ENCODE measurements at regions not wholly inside any gene's neighbourhood (a gene's known extent, or its start where the extent isn't known, plus 50 kb on each side); places are given as distances from the start of the nearest gene placed in this dataset.

DNA sequence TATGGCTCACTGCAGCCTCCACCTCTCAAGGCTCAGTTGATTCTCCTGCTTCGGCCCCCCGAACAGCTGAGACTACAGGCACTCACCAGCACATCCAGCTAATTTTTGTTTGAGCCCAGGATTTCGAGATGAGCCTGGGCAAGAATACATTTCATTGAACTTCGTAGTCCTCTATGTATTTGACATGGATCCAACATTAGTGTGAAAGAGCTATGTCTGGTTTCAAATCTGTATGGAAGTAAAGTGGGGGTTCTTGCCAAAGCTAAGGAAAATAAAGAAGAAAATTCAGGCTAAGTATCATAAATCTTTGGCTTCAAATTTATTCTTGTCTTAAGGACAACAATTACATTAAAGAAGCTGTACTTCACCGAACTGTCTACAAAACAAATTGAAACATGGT is 1291.7 kb upstream of the CRIM1 start:
- no peak for TF ChIP-seq Cebpa-rat (IDR thresholded peaks at IDR 0.05)
- Histone ChIP-seq H3K27ac (no peak overlapping the region), H3K9me3 (0 out of 2 replicates have a peak, but pooled peaks cover 3% of the 10 kb centered on the region), H3K4me2 (no peak overlapping the region), H3K9ac (no peak overlapping the region), H3K27me3 (no peaks in the 10 kb centered on the region), H3K4me3 (no peak overlapping the region), H3K36me3 (no peaks in the 10 kb centered on the region), H4K20me1 (no peaks in the 10 kb centered on the region), H3K4me1 (no peaks in the 10 kb centered on the region)

DNA sequence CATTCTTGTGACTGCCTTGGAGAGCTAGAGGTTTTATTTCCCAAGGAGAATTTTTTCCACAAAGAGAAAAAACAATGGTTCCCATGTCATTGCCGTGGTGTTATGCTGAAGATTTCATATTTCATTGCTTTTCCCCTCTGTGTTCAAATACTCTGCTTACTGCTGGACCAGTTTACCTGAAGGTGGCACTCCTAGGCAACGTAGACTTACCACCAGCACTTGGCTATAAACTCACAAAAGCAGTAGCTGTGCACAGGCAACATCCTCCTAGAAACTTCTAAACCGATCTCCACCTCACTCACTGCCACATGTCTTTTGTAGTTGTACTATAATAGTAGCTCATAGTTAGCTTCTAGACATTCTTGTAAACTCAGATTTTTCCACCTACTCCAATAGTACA is 1319.7 kb upstream of the CRIM1 start:
- no peak overlapping the region for H3K27ac ChIP-seq
- H3K4me1 ChIP-seq: no peaks in the 10 kb centered on the region
- TF ChIP-seq Cebpa-rat (IDR thresholded peaks at IDR 0.05): no peak
- H3K27me3 ChIP-seq: no peaks in the 10 kb centered on the region
- no peaks in the 10 kb centered on the region for H3K36me3 ChIP-seq
- H3K4me3 ChIP-seq: no peak overlapping the region
- peaks cover 13% of the 10 kb centered on the region for H3K9me3 ChIP-seq
- no peak overlapping the region for H3K4me2 ChIP-seq
- H4K20me1 ChIP-seq: no peaks in the 10 kb centered on the region
- H3K9ac ChIP-seq: no peak overlapping the region

DNA sequence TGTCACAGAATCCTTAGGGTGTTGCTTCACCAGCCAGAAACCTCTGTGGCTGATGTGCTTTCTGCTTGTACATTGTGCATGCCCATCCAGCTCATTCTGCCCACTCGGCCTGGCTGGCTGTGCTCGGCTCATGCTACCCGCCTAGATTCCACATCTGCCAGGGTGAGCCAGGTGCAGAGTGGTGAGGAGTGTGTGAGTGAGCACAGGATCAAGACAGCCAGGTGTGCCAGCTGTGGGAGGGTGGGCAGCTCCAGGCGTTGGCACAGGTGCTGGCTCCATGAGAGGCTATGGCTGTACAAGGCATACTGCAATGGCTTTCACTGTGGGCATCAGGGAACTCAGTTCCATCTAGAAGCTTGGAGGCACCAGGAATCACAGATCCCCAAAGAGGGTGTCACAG is 1321.8 kb upstream of the CRIM1 start:
- no peak overlapping the region for H3K4me3 ChIP-seq
- TF ChIP-seq Cebpa-rat (IDR thresholded peaks at IDR 0.05): no peak

DNA sequence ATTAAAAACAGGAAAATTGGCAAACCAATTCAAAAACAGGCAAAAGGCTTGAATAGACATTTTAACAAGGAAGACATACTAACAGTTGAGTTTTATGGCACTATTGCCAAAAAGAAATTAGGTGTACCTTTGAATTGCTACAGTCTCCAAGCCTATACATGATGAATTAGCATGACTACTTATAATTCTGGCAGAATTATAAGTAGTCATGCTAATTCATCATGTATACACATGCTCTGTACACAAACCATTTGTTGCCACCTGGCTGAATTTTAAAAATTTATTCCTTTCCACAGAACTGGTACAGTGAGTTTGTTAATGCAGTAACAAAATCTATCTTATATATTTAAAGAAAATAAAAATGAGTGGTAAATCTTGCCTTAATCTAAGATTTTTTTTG is 1332.0 kb upstream of the CRIM1 start:
- Histone ChIP-seq H3K27ac (no peak overlapping the region), H3K9ac (no peak overlapping the region), H3K4me3 (no peak overlapping the region), H3K27me3 (no peaks in the 10 kb centered on the region), H3K9me3 (no peaks in the 10 kb centered on the region), H3K36me3 (no peaks in the 10 kb centered on the region), H3K4me2 (no peak overlapping the region), H4K20me1 (no peaks in the 10 kb centered on the region), H3K4me1 (no peaks in the 10 kb centered on the region)
- TF ChIP-seq Cebpa-rat (IDR thresholded peaks at IDR 0.05): no peak

More for the DNA sequence above, 1321.8 kb upstream of the CRIM1 start:
- Histone ChIP-seq H3K27me3 (no peaks in the 10 kb centered on the region), H3K27ac (no peak overlapping the region), H3K4me1 (no peaks in the 10 kb centered on the region), H3K4me2 (no peak overlapping the region), H3K36me3 (no peaks in the 10 kb centered on the region), H3K9me3 (peaks cover 8% of the 10 kb centered on the region; the same call in 1 of the 2 replicates), H3K9ac (no peak overlapping the region), H4K20me1 (no peaks in the 10 kb centered on the region)

DNA sequence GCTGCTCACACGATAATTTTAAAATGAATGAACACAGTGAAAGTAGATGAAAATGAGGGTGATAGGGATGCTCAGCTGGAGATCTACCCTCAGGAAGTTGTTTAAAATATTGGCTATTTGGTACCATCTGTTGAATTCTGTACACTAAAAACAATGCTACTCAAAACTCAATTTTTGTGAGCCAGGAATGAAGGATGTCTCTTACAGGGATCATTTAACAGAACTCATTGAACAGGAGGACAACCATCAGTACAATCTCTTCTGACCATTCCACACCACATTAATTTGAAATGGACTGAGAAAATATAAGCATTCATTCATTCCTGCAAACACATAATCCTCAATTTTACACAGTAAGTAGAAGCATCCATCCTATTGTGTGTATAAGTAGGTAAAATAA is 1355.1 kb upstream of the CRIM1 start:
- Histone ChIP-seq H3K27me3 (no peaks in the 10 kb centered on the region), H3K4me2 (no peak overlapping the region), H3K36me3 (no peaks in the 10 kb centered on the region), H3K4me3 (no peak overlapping the region), H3K9me3 (no peaks in the 10 kb centered on the region), H3K4me1 (no peaks in the 10 kb centered on the region), H4K20me1 (no peaks in the 10 kb centered on the region), H3K27ac (no peak overlapping the region), H3K9ac (no peak overlapping the region)
- no peak for TF ChIP-seq Cebpa-rat (IDR thresholded peaks at IDR 0.05)

DNA sequence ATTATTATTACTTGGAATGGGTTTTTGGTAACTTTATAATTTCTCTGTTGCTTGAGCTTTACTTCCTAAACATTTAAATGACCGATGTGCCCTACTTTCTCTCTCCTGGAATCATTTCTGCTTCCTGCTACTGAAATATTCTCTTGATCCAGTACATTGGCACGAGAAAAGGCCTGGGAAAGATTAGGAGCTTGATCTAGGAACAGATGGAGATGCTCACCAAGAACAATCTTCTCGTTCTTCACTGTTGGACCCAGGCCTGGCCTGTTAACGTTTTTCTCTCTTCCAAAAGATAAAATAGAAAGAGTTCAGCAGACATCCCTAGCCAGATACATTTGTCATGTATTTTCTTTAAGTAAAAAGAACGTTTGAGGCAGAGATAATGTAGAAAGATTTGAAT is 1356.8 kb upstream of the CRIM1 start:
- H3K9ac ChIP-seq: no peak overlapping the region
- H3K4me1 ChIP-seq: no peaks in the 10 kb centered on the region
- no peak overlapping the region for H3K4me2 ChIP-seq
- TF ChIP-seq Cebpa-rat (IDR thresholded peaks at IDR 0.05): no peak
- H3K9me3 ChIP-seq: no peaks in the 10 kb centered on the region
- H3K36me3 ChIP-seq: no peaks in the 10 kb centered on the region
- H3K4me3 ChIP-seq: no peak overlapping the region
- H4K20me1 ChIP-seq: no peaks in the 10 kb centered on the region
- no peaks in the 10 kb centered on the region for H3K27me3 ChIP-seq
- H3K27ac ChIP-seq: no peak overlapping the region

DNA sequence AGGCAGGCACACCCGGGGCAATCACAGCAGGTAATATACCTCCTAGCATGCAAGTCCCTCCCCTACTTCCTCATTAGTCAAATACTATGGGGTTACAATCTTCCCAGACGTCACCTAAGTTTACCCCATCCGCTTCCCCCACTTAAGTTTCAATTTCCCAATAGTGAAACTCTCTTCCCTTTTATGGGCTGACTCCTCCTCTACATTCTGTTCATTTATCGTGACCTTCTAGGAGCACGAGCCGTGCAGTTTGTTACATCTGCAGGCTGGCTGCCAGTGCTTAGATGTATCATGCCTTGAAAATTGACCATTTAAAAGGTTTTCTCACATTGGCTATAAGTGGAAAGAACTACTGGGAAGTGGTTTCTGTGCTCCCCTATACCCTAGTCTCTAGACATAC is 1357.8 kb upstream of the CRIM1 start:
- Histone ChIP-seq H3K27me3 (no peaks in the 10 kb centered on the region), H3K9me3 (no peaks in the 10 kb centered on the region), H3K27ac (no peak overlapping the region), H3K4me1 (no peaks in the 10 kb centered on the region), H3K9ac (no peak overlapping the region), H3K36me3 (no peaks in the 10 kb centered on the region), H3K4me3 (no peak overlapping the region), H3K4me2 (no peak overlapping the region), H4K20me1 (no peaks in the 10 kb centered on the region)
- TF ChIP-seq Cebpa-rat (IDR thresholded peaks at IDR 0.05): no peak

DNA sequence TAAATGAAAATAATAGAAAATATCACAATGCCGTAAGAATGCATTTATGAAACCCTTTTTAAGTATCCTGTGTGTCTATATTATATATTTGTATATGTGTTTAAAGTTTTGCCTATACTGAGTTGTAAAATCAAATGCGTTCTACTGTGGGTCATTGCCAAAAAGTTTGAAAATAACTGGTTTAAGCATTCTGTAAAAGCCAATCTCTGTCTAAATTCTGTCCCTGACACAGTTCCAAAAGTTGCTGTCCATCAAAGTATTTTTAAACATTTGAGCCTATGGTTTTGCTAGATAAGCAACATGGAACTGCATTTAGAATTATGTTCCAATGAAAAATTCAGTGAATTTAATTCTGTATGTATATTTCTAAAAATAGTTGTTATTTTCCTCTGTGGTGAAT is 1360.4 kb upstream of the CRIM1 start:
- no peak overlapping the region for H3K9ac ChIP-seq
- no peak for TF ChIP-seq Cebpa-rat (IDR thresholded peaks at IDR 0.05)
- no peak overlapping the region for H3K4me2 ChIP-seq
- no peak overlapping the region for H3K4me3 ChIP-seq
- H3K27me3 ChIP-seq: no peaks in the 10 kb centered on the region
- H3K4me1 ChIP-seq: no peaks in the 10 kb centered on the region
- peaks cover 9% of the 10 kb centered on the region for H3K9me3 ChIP-seq
- no peaks in the 10 kb centered on the region for H3K36me3 ChIP-seq
- no peak overlapping the region for H3K27ac ChIP-seq
- no peaks in the 10 kb centered on the region for H4K20me1 ChIP-seq

DNA sequence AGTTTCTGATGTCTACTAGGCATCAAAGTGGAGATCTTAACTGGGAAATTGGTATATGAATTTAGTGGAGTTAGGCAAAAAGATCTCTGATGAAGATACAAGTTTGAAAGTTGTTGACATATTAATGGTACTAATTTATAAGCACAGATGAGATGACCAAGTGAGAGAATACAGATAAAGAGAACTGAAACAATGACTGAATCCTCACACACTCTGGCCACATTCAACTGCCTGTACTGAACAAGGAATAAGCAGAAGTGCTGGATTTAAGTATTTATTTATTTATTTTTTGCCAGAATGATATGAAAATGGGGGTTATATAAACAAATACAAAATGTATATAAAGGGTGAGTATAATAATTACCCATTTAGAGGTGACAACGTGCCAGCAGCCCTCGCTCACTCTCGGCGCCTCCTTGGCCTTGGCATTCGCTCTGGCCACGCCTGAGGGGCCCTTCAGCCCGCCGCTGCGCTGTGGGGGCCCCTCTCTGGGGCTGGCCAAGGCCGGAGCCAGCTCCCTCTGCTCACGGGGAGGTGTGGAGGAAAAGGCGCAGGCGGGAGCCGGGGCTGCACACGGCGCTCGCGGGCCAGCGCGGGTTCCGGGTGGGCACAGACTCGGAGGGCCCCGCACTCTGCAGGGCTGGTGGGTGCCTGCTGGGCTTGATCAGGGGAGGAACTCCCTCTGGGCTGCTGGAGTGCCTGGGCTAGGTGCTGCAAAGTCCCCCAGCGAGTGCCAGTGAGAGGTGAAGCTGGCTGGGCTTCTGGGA is 1363.9 kb upstream of the CRIM1 start:
- Histone ChIP-seq H3K4me1 (no peaks in the 10 kb centered on the region), H3K9ac (no peak overlapping the region), H3K9me3 (peaks cover 9% of the 10 kb centered on the region), H3K27me3 (no peaks in the 10 kb centered on the region), H3K36me3 (no peaks in the 10 kb centered on the region), H4K20me1 (no peaks in the 10 kb centered on the region), H3K4me2 (no peak overlapping the region), H3K4me3 (no peak overlapping the region), H3K27ac (no peak overlapping the region)
- no peak for TF ChIP-seq Cebpa-rat (IDR thresholded peaks at IDR 0.05)

DNA sequence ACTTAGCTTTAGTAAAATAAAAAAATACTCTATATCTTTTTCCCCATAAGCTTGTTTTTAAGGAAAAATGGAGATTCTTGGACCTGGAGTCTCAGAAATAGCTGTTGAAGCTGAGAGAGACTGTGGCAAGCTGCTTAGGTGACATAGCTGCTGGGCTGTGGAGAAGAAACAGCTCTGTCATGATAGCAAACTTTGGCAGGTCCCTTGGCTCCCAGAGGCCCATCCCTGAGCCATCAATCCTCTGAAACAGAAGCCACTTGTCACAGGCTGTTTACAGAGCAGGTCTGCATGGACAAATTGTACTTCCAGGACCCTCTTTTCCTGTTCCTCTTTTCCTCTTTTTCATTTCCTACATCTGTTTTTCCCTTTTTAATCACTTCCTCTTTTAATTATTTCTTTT is 1370.1 kb upstream of the CRIM1 start:
- no peak for TF ChIP-seq Cebpa-rat (IDR thresholded peaks at IDR 0.05)
- Histone ChIP-seq H3K27ac (no peak overlapping the region), H3K4me1 (no peaks in the 10 kb centered on the region), H3K9ac (no peak overlapping the region), H4K20me1 (no peaks in the 10 kb centered on the region), H3K4me3 (no peak overlapping the region), H3K4me2 (no peak overlapping the region), H3K9me3 (no peaks in the 10 kb centered on the region), H3K36me3 (no peaks in the 10 kb centered on the region), H3K27me3 (no peaks in the 10 kb centered on the region)

DNA sequence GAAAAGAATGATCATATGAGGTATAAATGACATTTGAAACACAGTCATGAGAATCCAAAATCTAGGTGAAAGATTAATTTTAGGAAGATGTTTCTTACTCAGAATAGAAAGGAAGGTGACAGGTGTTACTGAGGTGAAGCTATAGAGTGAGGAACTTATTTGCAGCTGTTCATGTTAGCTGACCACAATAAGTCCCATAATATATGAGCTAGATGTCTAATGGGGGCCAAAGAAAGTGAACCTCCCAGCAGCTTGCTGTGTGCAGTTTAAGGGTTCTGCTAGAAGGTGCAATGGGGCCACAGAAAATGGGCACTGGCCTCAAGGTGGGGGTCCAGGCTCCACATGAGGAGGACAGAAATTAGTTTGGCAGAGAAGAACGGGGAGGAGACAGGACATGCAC is 1374.9 kb upstream of the CRIM1 start:
- Histone ChIP-seq H3K4me1 (no peaks in the 10 kb centered on the region), H3K27me3 (no peaks in the 10 kb centered on the region), H3K9me3 (no peaks in the 10 kb centered on the region), H3K9ac (no peak overlapping the region), H3K4me3 (no peak overlapping the region), H3K27ac (no peak overlapping the region), H3K4me2 (no peak overlapping the region), H3K36me3 (no peaks in the 10 kb centered on the region), H4K20me1 (no peaks in the 10 kb centered on the region)
- TF ChIP-seq Cebpa-rat (IDR thresholded peaks at IDR 0.05): no peak

Measured in BLaER1 (cell line).